Neural cell (in vitro differentiated cells): ENCODE measurements at regions not wholly inside any gene's neighbourhood (a gene's known extent, or its start where the extent isn't known, plus 50 kb on each side); places are given as distances from the start of the nearest gene placed in this dataset.

Experiments used
- H2AFZ ChIP-seq: fragments of 200-600, 300-800 bp; sonication (generic), shearing (Covaris generic); 2 replicates; pipeline ENCODE4 v1.6.0; 2014; ENCODE audit warnings: low read depth, mild to moderate bottlenecking, antibody characterized with exemption, low read length, moderate library complexity
- H3F3A ChIP-seq: fragments of 200-600 bp; shearing (Covaris generic); 2 replicates; pipeline ENCODE4 v1.6.1; 2016; ENCODE audit warnings: mild to moderate bottlenecking, moderate library complexity, mixed read lengths, antibody characterized with exemption, low read length; ENCODE audit not compliant: insufficient read depth, poor library complexity, severe bottlenecking
- H3K27ac ChIP-seq: fragments of 200-600, 300-800 bp; sonication (generic), shearing (Covaris generic); 2 replicates; pipeline ENCODE4 v1.5.1; 2014; ENCODE audit warnings: mild to moderate bottlenecking, low read length, moderate library complexity
- H3K27me3 ChIP-seq: fragments of 300-800, 200-600 bp; sonication (generic), shearing (Covaris generic); 2 replicates; pipeline ENCODE4 v1.6.0; 2014; ENCODE audit warnings: mild to moderate bottlenecking, low read depth, low read length, moderate library complexity; ENCODE audit not compliant: insufficient read depth
- H3K36me3 ChIP-seq: fragments of 300-800, 200-600 bp; sonication (generic), shearing (Covaris generic); 2 replicates; pipeline ENCODE4 v1.5.1; 2014; ENCODE audit warnings: mild to moderate bottlenecking, antibody characterized with exemption, low read length, moderate library complexity; ENCODE audit not compliant: insufficient read depth
- H3K4me2 ChIP-seq: fragments of 300-800, 200-600 bp; sonication (generic), shearing (Covaris generic); 2 replicates; pipeline ENCODE4 v1.6.0; 2014; ENCODE audit warnings: mild to moderate bottlenecking, low read length
- H3K4me3 ChIP-seq: fragments of 300-800, 200-600 bp; sonication (generic), shearing (Covaris generic); 2 replicates; pipeline ENCODE4 v1.5.1; 2014; ENCODE audit warnings: mild to moderate bottlenecking, low read length, moderate library complexity
- H3K79me2 ChIP-seq: fragments of 200-600 bp; shearing (Covaris generic); replicated peaks from 2 replicates; pipeline ENCODE4 v1.6.0; 2014; ENCODE audit warnings: mild to moderate bottlenecking, low read length, moderate library complexity; ENCODE audit not compliant: insufficient read depth
- H3K9ac ChIP-seq: fragments of 300-800, 200-600 bp; sonication (generic), shearing (Covaris generic); 2 replicates; pipeline ENCODE4 v1.6.1; 2016; ENCODE audit warnings: mild to moderate bottlenecking, low read length, mixed read lengths
- H3K9me2 ChIP-seq: fragments of 200-600 bp; shearing (Covaris generic); 2 replicates; pipeline ENCODE4 v1.6.1; 2016; ENCODE audit warnings: mild to moderate bottlenecking, low read length, mixed read lengths; ENCODE audit not compliant: insufficient read depth
- H3K9me3 ChIP-seq: fragments of 200-600, 300-800 bp; sonication (generic), shearing (Covaris generic); 2 replicates; pipeline ENCODE4 v1.6.1; 2016; ENCODE audit warnings: mild to moderate bottlenecking, mixed run types, low read length, moderate library complexity, mixed read lengths
- H4K20me1 ChIP-seq: fragments of 200-600 bp; shearing (Covaris generic); 2 replicates; pipeline ENCODE4 v1.6.1; 2016; ENCODE audit warnings: mild to moderate bottlenecking, mixed run types; ENCODE audit not compliant: insufficient read depth
- CTCF ChIP-seq: fragments of 450-650 bp; IDR thresholded peaks from 2 replicates; pipeline ENCODE4 v1.5.1; 2014; ENCODE audit warnings: antibody characterized with exemption, mild to moderate bottlenecking, moderate library complexity; ENCODE audit not compliant: poor library complexity, severe bottlenecking
- EP300 ChIP-seq: fragments of 450-650 bp; conservative IDR thresholded peaks from 2 replicates; pipeline ENCODE4 v1.6.1; 2014; ENCODE audit warnings: antibody characterized with exemption, mild to moderate bottlenecking, moderate library complexity; ENCODE audit not compliant: poor library complexity, severe bottlenecking
- EZH2 ChIP-seq: fragments of 200-600, 300-800 bp; shearing (Covaris generic), sonication (generic); IDR thresholded peaks from 2 replicates; pipeline ENCODE4 v1.6.1; 2014; ENCODE audit warnings: antibody characterized with exemption, low read length, borderline replicate concordance, mild to moderate bottlenecking; ENCODE audit not compliant: insufficient read depth, poor library complexity, severe bottlenecking
- MXI1 ChIP-seq: fragments of 450-650 bp; conservative IDR thresholded peaks from 2 replicates; pipeline ENCODE4 v1.6.1; 2014; ENCODE audit warnings: antibody characterized with exemption, mild to moderate bottlenecking; ENCODE audit not compliant: poor library complexity, severe bottlenecking
- POLR2AphosphoS5 ChIP-seq: IDR thresholded peaks from 2 replicates; pipeline ENCODE4 v1.6.1; 2012
- RAD21 ChIP-seq: fragments of 450-650 bp; conservative IDR thresholded peaks from 2 replicates; pipeline ENCODE4 v1.6.1; 2014; ENCODE audit warnings: antibody characterized with exemption, mild to moderate bottlenecking, moderate library complexity
- REST ChIP-seq: IDR thresholded peaks from 2 replicates; pipeline ENCODE4 v1.6.1; 2012; ENCODE audit warnings: borderline replicate concordance
- SMC3 ChIP-seq: fragments of 450-650 bp; conservative IDR thresholded peaks from 2 replicates; pipeline ENCODE4 v1.6.1; 2014; ENCODE audit warnings: antibody characterized with exemption, mild to moderate bottlenecking, moderate library complexity; ENCODE audit not compliant: poor library complexity
- TAF1 ChIP-seq: IDR thresholded peaks from 2 replicates; pipeline ENCODE4 v1.6.1; 2012; ENCODE audit warnings: low read depth

GRCh38 chr20:24862186-24862585, 86.9 kb upstream of the CST7 start:
- H4K20me1 ChIP-seq = no peaks in the 10 kb centered on the region
- no peaks in the 10 kb centered on the region for H3K9me2 ChIP-seq
- TF ChIP-seq POLR2AphosphoS5 (no peak), EZH2 (no peak), CTCF (no peak), MXI1 (no peak), EP300 (no peak), RAD21 (no peak), SMC3 (no peak), REST (no peak), TAF1 (no peak)
- no peaks in the 10 kb centered on the region for H3K27me3 ChIP-seq
- no peak overlapping the region for H2AFZ ChIP-seq
- H3K4me3 ChIP-seq = no peak overlapping the region
- peaks cover 9% of the 10 kb centered on the region for H3K9me3 ChIP-seq
- no peaks in the 10 kb centered on the region for H3K36me3 ChIP-seq
- H3K27ac ChIP-seq = no peak overlapping the region
- no peaks in the 10 kb centered on the region for H3F3A ChIP-seq
- no peak overlapping the region for H3K4me2 ChIP-seq
- no peak overlapping the region for H3K9ac ChIP-seq
- no peaks in the 10 kb centered on the region for H3K79me2 ChIP-seq

- Histone ChIP-seq H3K36me3 (no peaks in the 10 kb centered on the region), H3K9me2 (no peaks in the 10 kb centered on the region), H3K27ac (no peak overlapping the region), H3K9me3 (peaks cover 9% of the 10 kb centered on the region), H3K9ac (no peak overlapping the region), H3F3A (no peaks in the 10 kb centered on the region), H3K79me2 (no peaks in the 10 kb centered on the region), H3K4me2 (no peak overlapping the region), H4K20me1 (no peaks in the 10 kb centered on the region), H3K27me3 (no peaks in the 10 kb centered on the region), H2AFZ (no peak overlapping the region), H3K4me3 (no peak overlapping the region)
- TF ChIP-seq POLR2AphosphoS5 (no peak), REST (no peak), RAD21 (no peak), TAF1 (no peak), EZH2 (no peak), CTCF (no peak), MXI1 (no peak), SMC3 (no peak), EP300 (no peak)
Observed at GRCh38 chr20:24862606-24863005, 86.5 kb upstream of the CST7 start.
